ENCODE measurements at regions not wholly inside any gene's neighbourhood (a gene's known extent, or its start where the extent isn't known, plus 50 kb on each side); places are given as distances from the start of the nearest gene placed in this dataset.

GRCh38 chr16:89034971-89035668 is 58.1 kb upstream of the CBFA2T3 start:
- no peak for TF ChIP-seq CTCF (IDR thresholded peaks at IDR 0.05; ENCODE audit: insufficient read depth, low read length, poor library complexity, severe bottlenecking)
- no peaks in the 10 kb centered on the region for H3K36me3 ChIP-seq (ENCODE audit: control insufficient read depth, insufficient read depth, low read length)
- H3K4me3 ChIP-seq (replicated peaks; ENCODE audit: low read depth, low read length), result no peak overlapping the region
- no peaks in the 10 kb centered on the region; the same call in 1 of the 2 replicates for H3K27me3 ChIP-seq (replicated peaks; ENCODE audit: control insufficient read depth, insufficient read depth, low read length)
- DNase-seq (ENCODE audit: extremely low read depth, insufficient read length), result no peak

- DNase-seq (ENCODE audit: extremely low read depth, insufficient read length), result no peak
- Histone ChIP-seq H3K4me3 (replicated peaks; ENCODE audit: low read depth, low read length) (no peak overlapping the region), H3K36me3 (ENCODE audit: control insufficient read depth, insufficient read depth, low read length) (no peaks in the 10 kb centered on the region), H3K27me3 (replicated peaks; ENCODE audit: control insufficient read depth, insufficient read depth, low read length) (no peaks in the 10 kb centered on the region; the same call in 1 of the 2 replicates)
- TF ChIP-seq CTCF (IDR thresholded peaks at IDR 0.05; ENCODE audit: insufficient read depth, low read length, poor library complexity, severe bottlenecking), result no peak
These were observed 57.7 kb upstream of the ACSF3 start for GRCh38 chr16:89035669-89036570.

GRCh38 chr16:89036776-89037175 is 56.9 kb upstream of the ACSF3 start:
- no peak for DNase-seq (ENCODE audit: extremely low read depth, insufficient read length)
- Histone ChIP-seq H3K36me3 (ENCODE audit: control insufficient read depth, insufficient read depth, low read length) (no peaks in the 10 kb centered on the region), H3K27me3 (replicated peaks; ENCODE audit: control insufficient read depth, insufficient read depth, low read length) (no peaks in the 10 kb centered on the region; the same call in 1 of the 2 replicates), H3K4me3 (replicated peaks; ENCODE audit: low read depth, low read length) (no peak overlapping the region)
- TF ChIP-seq CTCF (IDR thresholded peaks at IDR 0.05; ENCODE audit: insufficient read depth, low read length, poor library complexity, severe bottlenecking), result no peak

- Histone ChIP-seq H3K4me3 (replicated peaks; ENCODE audit: low read depth, low read length) (no peak overlapping the region), H3K27me3 (replicated peaks; ENCODE audit: control insufficient read depth, insufficient read depth, low read length) (no peaks in the 10 kb centered on the region; the same call in 1 of the 2 replicates), H3K36me3 (ENCODE audit: control insufficient read depth, insufficient read depth, low read length) (no peaks in the 10 kb centered on the region)
- DNase-seq (ENCODE audit: extremely low read depth, insufficient read length), result no peak
- TF ChIP-seq CTCF (IDR thresholded peaks at IDR 0.05; ENCODE audit: insufficient read depth, low read length, poor library complexity, severe bottlenecking), result no peak
These were observed 56.1 kb upstream of the ACSF3 start for GRCh38 chr16:89037261-89038152.

GRCh38 chr16:89038221-89038721 is 55.4 kb upstream of the ACSF3 start:
- no peaks in the 10 kb centered on the region; the same call in 1 of the 2 replicates for H3K27me3 ChIP-seq (replicated peaks; ENCODE audit: control insufficient read depth, insufficient read depth, low read length)
- H3K36me3 ChIP-seq (ENCODE audit: control insufficient read depth, insufficient read depth, low read length), result no peaks in the 10 kb centered on the region

More at GRCh38 chr16:89038221-89038721, 55.4 kb upstream of the ACSF3 start:
- H3K4me3 ChIP-seq (replicated peaks; ENCODE audit: low read depth, low read length), result no peak overlapping the region
- TF ChIP-seq CTCF (IDR thresholded peaks at IDR 0.05; ENCODE audit: insufficient read depth, low read length, poor library complexity, severe bottlenecking), result no peak
- DNase-seq (ENCODE audit: extremely low read depth, insufficient read length), result no peak

Measured in GM06990 (cell line).